ENCODE measurements at regions not wholly inside any gene's neighbourhood (a gene's known extent, or its start where the extent isn't known, plus 50 kb on each side); places are given as distances from the start of the nearest gene placed in this dataset.

DNA sequence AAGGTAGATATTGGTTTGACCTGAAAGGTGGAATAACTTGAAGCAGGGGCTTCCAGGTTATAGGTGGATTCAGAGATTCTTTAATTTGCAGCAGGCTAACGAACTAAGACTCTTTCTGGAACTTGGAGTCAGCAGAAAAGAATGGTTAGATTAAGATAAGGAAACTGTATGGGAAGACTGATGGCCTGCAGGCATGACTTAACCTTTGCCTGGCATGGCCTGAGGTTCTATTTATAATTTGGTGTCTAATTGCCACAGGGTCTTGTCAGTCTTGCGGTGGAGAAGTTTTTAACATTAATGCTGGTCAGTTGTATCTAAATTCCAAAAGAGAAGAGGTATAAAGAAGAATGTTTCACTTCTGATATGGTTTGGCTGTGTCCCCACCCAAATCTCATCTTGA is 110.3 kb upstream of the VCX3A start:
- TF ChIP-seq POLR2A (IDR thresholded peaks at IDR 0.05; ENCODE audit: low read length) (no peak), GATA1 (IDR thresholded peaks at IDR 0.05; ENCODE audit: low read depth, low read length) (no peak)
